K562 (cell line): ENCODE measurements at regions not wholly inside any gene's neighbourhood (a gene's known extent, or its start where the extent isn't known, plus 50 kb on each side); places are given as distances from the start of the nearest gene placed in this dataset.

Experiments
- ATAC-seq: fragments of 200-7000 bp; cut with Tn5 transposase; 3 replicates; pipeline ENCODE4 v1.9.1; 2020; ENCODE audit warnings: moderate library complexity
- BruUV-seq: library from RNA; stranded (reverse); fragments of 400-500 nt; replicated peaks from 2 replicates; lab custom pipeline; 2021; lab: Mats Ljungman, UMichigan
- CTCF ChIA-PET: fragments of 300-600 bp; formaldehyde crosslinking; extraction: SDS; loops from one replicate; lab custom pipeline; 2021; ENCODE audit warnings: low intra/inter-chr PET ratio; lab: Yijun Ruan, JAX
- POLR2A ChIA-PET: fragments of 300-600, 350-650 bp; sonication (Branson Sonifier 250); formaldehyde crosslinking; extraction: SDS; loops from one replicate; lab custom pipeline; 2021; ENCODE audit warnings: antibody characterized with exemption, inconsistent platforms; lab: Yijun Ruan, JAX
- DNase-seq, 4 experiments: peaks; one replicate each; pipeline versions ENCODE4 v3.0.0 to v3.0.0-alpha.2; 2011 to 2018; ENCODE audit warnings: low spot score in 3 of 4, mixed read lengths in 3 of 4; ENCODE audit errors: extremely low read depth in 1 of 4
- FAIRE-seq: peaks from 2 replicates; lab custom pipeline; 2011; peaks lifted over from hg19 to GRCh38; lab: Jason Lieb, UNC
- H2AFZ ChIP-seq: 2 replicates; pipeline ENCODE4 v1.6.0; 2011; ENCODE audit warnings: low read depth, low read length, control low read depth, inconsistent platforms
- H3K27ac ChIP-seq: fragments of 200-600 bp; 3 replicates; pipeline ENCODE4 v1.8.0; 2011; ENCODE audit warnings: low read depth, mild to moderate bottlenecking, control low read depth, inconsistent platforms, low read length, moderate library complexity, mixed read lengths; ENCODE audit errors: extremely low read depth
- H3K27me3 ChIP-seq, 2 experiments: fragments of 300-600 bp in 1 of 2; 2 replicates in 1 of 2; 3 replicates in 1 of 2; pipeline versions ENCODE4 v1.6.0 to v1.8.0; 2011; ENCODE audit warnings: inconsistent platforms in 2 of 2, low read length in 2 of 2, mild to moderate bottlenecking in 1 of 2, mixed read lengths in 1 of 2, moderate library complexity in 1 of 2; ENCODE audit not compliant: control insufficient read depth in 2 of 2, insufficient read depth in 2 of 2
- H3K36me3 ChIP-seq: fragments of 300-600 bp; 3 replicates; pipeline ENCODE4 v1.8.0; 2011; ENCODE audit warnings: mild to moderate bottlenecking, low read length, inconsistent platforms; ENCODE audit not compliant: control insufficient read depth, insufficient read depth
- H3K4me1 ChIP-seq, 2 experiments: fragments of 200-600 bp in 1 of 2; replicated peaks in 1 of 2; 2 replicates in 1 of 2; 3 replicates in 1 of 2; pipeline versions ENCODE4 v1.5.1 to v1.8.0; 2011; ENCODE audit warnings: inconsistent platforms in 2 of 2, low read length in 2 of 2, mild to moderate bottlenecking in 1 of 2, mixed read lengths in 1 of 2, moderate library complexity in 1 of 2; ENCODE audit not compliant: control insufficient read depth in 2 of 2, insufficient read depth in 2 of 2
- H3K4me2 ChIP-seq: 2 replicates; pipeline ENCODE4 v1.6.1; 2011; ENCODE audit warnings: low read length, control low read depth, inconsistent platforms, mixed read lengths; ENCODE audit not compliant: insufficient read depth
- H3K4me3 ChIP-seq: fragments of 200-600 bp; sonication (generic), shearing (Covaris generic); 2 replicates; pipeline ENCODE4 v1.5.1; 2016; ENCODE audit warnings: control low read depth, inconsistent platforms
- H3K79me2 ChIP-seq: fragments of 200-600 bp; 3 replicates; pipeline ENCODE4 v1.8.0; 2011; ENCODE audit warnings: low read length, inconsistent platforms; ENCODE audit not compliant: control insufficient read depth, insufficient read depth
- H3K9ac ChIP-seq, 2 experiments: 2 replicates each; pipeline versions ENCODE4 v1.6.0 to v1.6.1; 2011; ENCODE audit warnings: low read depth in 2 of 2, low read length in 2 of 2, control low read depth in 1 of 2, inconsistent platforms in 1 of 2, mild to moderate bottlenecking in 1 of 2, mixed read lengths in 1 of 2; ENCODE audit not compliant: insufficient read depth in 1 of 2
- H3K9me1 ChIP-seq: one replicate; pipeline ENCODE4 v1.6.0; 2011; ENCODE audit warnings: inconsistent platforms, mild to moderate bottlenecking, low read length, moderate library complexity; ENCODE audit not compliant: control insufficient read depth, insufficient read depth
- H3K9me3 ChIP-seq: replicated peaks from 2 replicates; pipeline ENCODE4 v1.5.1; 2011; ENCODE audit warnings: low read depth, low read length, inconsistent platforms; ENCODE audit not compliant: control insufficient read depth, insufficient read depth
- H4K20me1 ChIP-seq: replicated peaks from 2 replicates; pipeline ENCODE4 v1.6.1; 2011; ENCODE audit warnings: low read length, inconsistent platforms, mixed read lengths; ENCODE audit not compliant: control insufficient read depth, insufficient read depth
- BCL6 ChIP-seq: fragments of 250-450 bp; sonication (Bioruptor Pico); IDR thresholded peaks from 2 replicates; pipeline ENCODE4 v1.4.0; 2020
- CBFA2T2 ChIP-seq: fragments of 450-650 bp; conservative IDR thresholded peaks from 2 replicates; pipeline ENCODE4 v1.6.1; 2017; ENCODE audit warnings: mild to moderate bottlenecking
- GTF2A2 ChIP-seq: IDR thresholded peaks from 2 replicates; pipeline ENCODE4 v1.6.1; 2016; ENCODE audit warnings: mild to moderate bottlenecking, missing genetic modification characterization, missing compliant biosample characterization
- MAFG ChIP-seq: fragments of 450-650 bp; conservative IDR thresholded peaks from 2 replicates; pipeline ENCODE4 v1.6.1; 2016; ENCODE audit warnings: missing genetic modification characterization, missing compliant biosample characterization
- PTBP1 ChIP-seq: fragments of 200-400 bp; formaldehyde crosslinking; IDR thresholded peaks from 2 replicates; pipeline ENCODE4 v1.6.1; 2017; ENCODE audit warnings: low read depth, low read length
- RREB1 ChIP-seq: fragments of 250-450 bp; sonication (Bioruptor Pico); IDR thresholded peaks from 2 replicates; pipeline ENCODE4 v1.4.0; 2020
- ZNF318 ChIP-seq, 2 experiments: fragments of 450-650 bp; IDR thresholded peaks; 2 replicates each; pipeline ENCODE4 v1.6.1; 2016; ENCODE audit warnings: mild to moderate bottlenecking in 2 of 2, borderline replicate concordance in 1 of 2, low read depth in 1 of 2, moderate library complexity in 1 of 2
- ZNF778 ChIP-seq: fragments of 450-650 bp; formaldehyde crosslinking; IDR thresholded peaks from 2 replicates; pipeline ENCODE4 v1.4.0; 2020; ENCODE audit warnings: mild to moderate bottlenecking, moderate library complexity
- WGBS: fragments of 100-300 bp; shearing (Covaris generic); methylation state at CpG from one replicate; pipeline ENCODE4 v1.1.6; 2016; ENCODE audit warnings: low coverage, mixed read lengths; ENCODE audit not compliant: insufficient coverage; ENCODE audit errors: missing lambda C conversion rate; 5-methylcytosine and 5-hydroxymethylcytosine counted together
- in situ Hi-C: fragments of 300-500 bp; cut with MboI; formaldehyde crosslinking; loops from 4 replicates; pipeline ENCODE4 v1.15.0; 2018; ENCODE audit warnings: inconsistent platforms, mixed read lengths
- intact Hi-C: fragments of 100-400 bp; cut with micrococcal nuclease; formaldehyde crosslinking; loops from 2 replicates; pipeline ENCODE4 v1.14.2; 2022

DNA sequence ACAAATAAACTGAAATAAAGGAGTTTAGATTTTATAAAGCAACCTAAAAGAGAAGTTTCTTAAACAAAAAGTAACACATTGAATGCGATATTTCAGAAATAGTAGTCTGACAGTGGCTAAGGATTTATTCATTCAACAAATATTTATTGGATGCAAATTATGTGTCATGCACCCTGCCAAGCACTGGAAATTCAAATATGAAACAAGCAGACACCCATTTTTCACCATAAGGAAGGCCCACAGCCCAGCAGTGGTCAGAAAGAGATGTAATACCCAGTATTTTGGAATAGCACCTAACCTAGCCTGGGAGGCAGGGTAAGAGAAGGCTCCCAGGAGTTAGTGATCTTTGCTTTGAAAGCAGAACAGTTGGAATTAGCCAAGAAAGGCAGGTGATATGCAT is 855.1 kb upstream of the TENM3 start (continued):
- no peak for TF ChIP-seq RREB1 (CRISPR knock-in tag)
- TF ChIP-seq CBFA2T2: no peak
- TF ChIP-seq BCL6 (CRISPR knock-in tag): no peak

DNA sequence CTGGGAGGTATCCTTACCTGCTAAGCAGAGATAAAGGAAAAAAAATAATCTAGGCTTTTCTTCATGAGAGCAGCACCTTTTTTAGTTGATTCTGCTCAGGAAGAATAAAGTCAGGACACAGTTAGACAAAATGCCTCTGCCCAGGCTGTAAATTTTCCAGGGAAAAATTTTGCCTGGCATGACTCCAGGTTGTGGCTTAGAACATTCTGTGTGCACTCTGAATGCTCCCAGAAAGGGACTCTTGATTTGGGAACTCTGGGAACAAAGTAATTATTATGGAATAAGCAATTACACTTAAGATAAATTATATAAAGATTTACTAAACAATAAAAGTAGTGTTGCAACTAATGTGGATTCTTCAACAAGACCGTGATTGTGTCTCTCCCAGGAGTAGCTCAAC is 826.2 kb upstream of the TENM3 start:
- no peak for TF ChIP-seq PTBP1
- TF ChIP-seq GTF2A2 (tag): no peak
- TF ChIP-seq ZNF318 (IDR thresholded peaks at IDR 0.05; ENCODE audit: borderline replicate concordance in 1 of 2, low read depth in 1 of 2): no peak
- TF ChIP-seq ZNF778: no peak
- no peak for TF ChIP-seq MAFG (tag)
- intact Hi-C loops (no loop called here), in situ Hi-C loops (no loop called here)
- Histone ChIP-seq H3K9ac (no peak overlapping the region), H3K79me2 (no peaks in the 10 kb centered on the region), H3K4me1 (no peaks in the 10 kb centered on the region), H2AFZ (no peak overlapping the region), H3K27me3 (no peaks in the 10 kb centered on the region), H3K27ac (no peak overlapping the region), H3K9me3 (no peaks in the 10 kb centered on the region; the same call in 1 of the 2 replicates), H3K4me3 (no peak overlapping the region), H4K20me1 (no peaks in the 10 kb centered on the region), H3K9me1 (no peaks in the 10 kb centered on the region), H3K36me3 (no peaks in the 10 kb centered on the region), H3K4me2 (no peak overlapping the region)
- ATAC-seq: no peak
- DNase-seq: no peak
- ChIA-PET CTCF (no interaction called here), POLR2A (interaction anchor here (0.6 kb wide), 1 partner anchor 183 kb away, joined by 3 read pairs; no protein-coding TSS in a partner anchor)
- 0% methylated on average over 1 of the region's 1 CpG for WGBS
- no peak for FAIRE-seq
- BruUV-seq: no TSS peak
